GM12864 (cell line): ENCODE measurements at regions not wholly inside any gene's neighbourhood (a gene's known extent, or its start where the extent isn't known, plus 50 kb on each side); places are given as distances from the start of the nearest gene placed in this dataset.

Experiments used
- DNase-seq: peaks from one replicate; pipeline ENCODE4 v3.0.0-alpha.2; 2011; ENCODE audit warnings: low read depth
- H3K4me3 ChIP-seq: 2 replicates; pipeline ENCODE4 v1.5.1; 2011; ENCODE audit warnings: mild to moderate bottlenecking, low read depth, low read length, control low read depth
- CTCF ChIP-seq: IDR thresholded peaks from 2 replicates; pipeline ENCODE4 v1.5.1; 2011; ENCODE audit warnings: low read depth, mild to moderate bottlenecking, moderate library complexity, low read length, control low read depth, inconsistent platforms; ENCODE audit errors: missing control alignments

- TF ChIP-seq CTCF: no peak
- H3K4me3 ChIP-seq: no peak overlapping the region
- DNase-seq: no peak
Measured at GRCh38 chr2:42878581-42878980, 86.2 kb upstream of the HAAO start.

DNA sequence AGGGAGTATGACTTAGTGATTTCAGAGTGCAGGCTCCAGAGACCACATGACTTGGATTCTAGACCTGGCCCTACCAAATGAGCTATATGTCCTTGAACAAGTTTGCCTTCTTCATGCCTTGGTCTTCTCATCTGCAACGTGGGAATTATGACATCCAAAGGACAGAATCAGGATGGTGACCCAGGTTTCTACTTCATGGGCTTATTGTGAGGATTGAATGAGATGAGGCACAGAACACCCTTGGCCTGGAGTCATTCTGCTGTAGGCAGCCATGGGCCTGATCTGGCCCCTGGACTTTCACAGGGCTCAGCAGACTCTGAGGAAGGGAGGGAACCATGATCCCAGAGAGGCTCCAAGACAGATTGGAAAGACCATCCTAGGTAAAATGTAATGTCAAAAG lies 85.6 kb upstream of the HAAO start:
- no peak for DNase-seq
- TF ChIP-seq CTCF: no peak
- no peak overlapping the region for H3K4me3 ChIP-seq

DNA sequence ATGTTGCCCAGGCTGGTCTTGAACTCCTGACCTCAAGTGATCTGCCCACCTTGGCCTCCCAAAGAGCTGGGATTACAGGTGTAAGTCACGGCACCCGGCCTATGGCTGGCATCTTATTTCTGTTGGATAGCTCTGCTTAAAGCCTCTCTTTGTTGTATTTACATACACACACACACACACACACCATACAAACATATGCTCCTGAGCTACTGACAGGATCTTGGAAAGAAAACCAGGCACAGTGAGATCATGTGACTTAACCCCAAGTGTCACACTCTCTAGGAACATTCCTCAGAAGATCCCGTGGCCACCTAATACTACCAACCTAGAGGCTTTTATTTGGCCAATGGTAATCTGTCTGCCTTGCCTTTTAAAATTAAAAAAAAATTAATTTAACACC lies 85.1 kb upstream of the HAAO start:
- DNase-seq: no peak
- no peak overlapping the region for H3K4me3 ChIP-seq
- TF ChIP-seq CTCF: no peak

- DNase-seq: no peak
- H3K4me3 ChIP-seq: no peak overlapping the region
- no peak for TF ChIP-seq CTCF
Measured at GRCh38 chr2:42876326-42876751, 84.0 kb upstream of the HAAO start.

GRCh38 chr2:42875880-42876279 lies 83.5 kb upstream of the HAAO start:
- DNase-seq: no peak
- H3K4me3 ChIP-seq: no peak overlapping the region
- no peak for TF ChIP-seq CTCF

- TF ChIP-seq CTCF: no peak
Measured at GRCh38 chr2:42874949-42875801, 82.8 kb upstream of the HAAO start.

GRCh38 chr2:42872721-42873120 lies 80.3 kb upstream of the HAAO start:
- no peak for TF ChIP-seq CTCF
- no peak for DNase-seq
- H3K4me3 ChIP-seq: no peak overlapping the region

More at GRCh38 chr2:42874949-42875801, 82.8 kb upstream of the HAAO start:
- no peak overlapping the region for H3K4me3 ChIP-seq
- DNase-seq: no peak
